ENCODE measurements at regions not wholly inside any gene's neighbourhood (a gene's known extent, or its start where the extent isn't known, plus 50 kb on each side); places are given as distances from the start of the nearest gene placed in this dataset.
A peak's percentile ranks its signal among the peaks of the same experiment; 100 is the strongest.

- DNase-seq (ENCODE audit: low read depth) = no peak
Observed at GRCh38 chr1:87437663-87438295, 109.1 kb downstream of the LMO4 start.

- no peak for DNase-seq (ENCODE audit: low read depth)
Observed at GRCh38 chr1:87439821-87440220, 111.1 kb downstream of the LMO4 start.

GRCh38 chr1:87449348-87449963 is 120.8 kb downstream of the LMO4 start:
- peak; percentile 11 for DNase-seq (ENCODE audit: low read depth)

- no peak for DNase-seq (ENCODE audit: low read depth)
Observed at GRCh38 chr1:87450136-87450535, 121.5 kb downstream of the LMO4 start.

- peak; percentile 5 for DNase-seq (ENCODE audit: low read depth)
Observed at GRCh38 chr1:87450615-87451209, 122.0 kb downstream of the LMO4 start.

- DNase-seq (ENCODE audit: low read depth) = no peak
Observed at GRCh38 chr1:87451229-87451920, 122.7 kb downstream of the LMO4 start.

GRCh38 chr1:87452648-87453047 is 124.0 kb downstream of the LMO4 start:
- no peak for DNase-seq (ENCODE audit: low read depth)

- no peak for DNase-seq (ENCODE audit: low read depth)
Observed at GRCh38 chr1:87457408-87457807, 128.7 kb downstream of the LMO4 start.

- no peak for DNase-seq (ENCODE audit: low read depth)
Observed at GRCh38 chr1:87462894-87463293, 134.2 kb downstream of the LMO4 start.

- DNase-seq (ENCODE audit: low read depth) = no peak
Observed at GRCh38 chr1:87464022-87464490, 135.4 kb downstream of the LMO4 start.

GRCh38 chr1:87466621-87467020 is 137.9 kb downstream of the LMO4 start:
- no peak for DNase-seq (ENCODE audit: low read depth)

- no peak for DNase-seq (ENCODE audit: low read depth)
Observed at GRCh38 chr1:87472716-87473115, 144.0 kb downstream of the LMO4 start.

GRCh38 chr1:87473203-87473661 is 144.6 kb downstream of the LMO4 start:
- DNase-seq (ENCODE audit: low read depth) = no peak

GRCh38 chr1:87474098-87474497 is 145.4 kb downstream of the LMO4 start:
- no peak for DNase-seq (ENCODE audit: low read depth)

- no peak for DNase-seq (ENCODE audit: low read depth)
Observed at GRCh38 chr1:87478231-87478630, 149.6 kb downstream of the LMO4 start.

- no peak for DNase-seq (ENCODE audit: low read depth)
Observed at GRCh38 chr1:87495147-87495546, 166.5 kb downstream of the LMO4 start.

- no peak for DNase-seq (ENCODE audit: low read depth)
Observed at GRCh38 chr1:87495870-87496269, 167.2 kb downstream of the LMO4 start.

- DNase-seq (ENCODE audit: low read depth) = no peak
Observed at GRCh38 chr1:87497380-87498203, 168.9 kb downstream of the LMO4 start.

GRCh38 chr1:87501738-87502137 is 173.1 kb downstream of the LMO4 start:
- no peak for DNase-seq (ENCODE audit: low read depth)

GRCh38 chr1:87505391-87505983 is 176.8 kb downstream of the LMO4 start:
- no peak for DNase-seq (ENCODE audit: low read depth)

GRCh38 chr1:87506147-87506546 is 177.5 kb downstream of the LMO4 start:
- DNase-seq (ENCODE audit: low read depth) = no peak

Measured in activated T-helper 9 cell treated with anti-CD3 and anti-CD28 coated beads, Interleukin-2, amount 50 U/mL, for 16 hours (primary cell).